Mesenchymal stem cell (in vitro differentiated cells and primary cell): ENCODE measurements at regions not wholly inside any gene's neighbourhood (a gene's known extent, or its start where the extent isn't known, plus 50 kb on each side); places are given as distances from the start of the nearest gene placed in this dataset.

Source experiments
- DNase-seq: peaks from one replicate; pipeline ENCODE4 v3.0.0-alpha.2; 2013
- H2AFZ ChIP-seq: one replicate; pipeline ENCODE4 v1.6.1; 2013; ENCODE audit warnings: low read depth, mild to moderate bottlenecking, control low read depth, inconsistent platforms, low read length, moderate library complexity
- H2AK5ac ChIP-seq: 2 replicates; pipeline ENCODE4 v1.6.1; 2013; ENCODE audit warnings: low read length, moderate library complexity, mild to moderate bottlenecking, inconsistent platforms; ENCODE audit not compliant: severe bottlenecking
- H2BK120ac ChIP-seq: one replicate; pipeline ENCODE4 v1.6.1; 2013; ENCODE audit warnings: low read depth, mild to moderate bottlenecking, inconsistent platforms, low read length, moderate library complexity
- H2BK12ac ChIP-seq, 2 experiments: one replicate each; pipeline ENCODE4 v1.6.1; 2013; ENCODE audit warnings: inconsistent platforms in 2 of 2, low read length in 2 of 2, mild to moderate bottlenecking in 2 of 2, moderate library complexity in 2 of 2, control low read depth in 1 of 2
- H2BK15ac ChIP-seq: one replicate; pipeline ENCODE4 v1.6.1; 2013; ENCODE audit warnings: mild to moderate bottlenecking, low read depth, inconsistent platforms; ENCODE audit not compliant: poor library complexity, severe bottlenecking
- H2BK5ac ChIP-seq: 2 replicates; pipeline ENCODE4 v1.6.1; 2013; ENCODE audit warnings: low read depth, mild to moderate bottlenecking, low read length, control low read depth, inconsistent platforms; ENCODE audit not compliant: poor library complexity, severe bottlenecking
- H3K14ac ChIP-seq, 2 experiments: one replicate each; pipeline ENCODE4 v1.6.1; 2013; ENCODE audit warnings: inconsistent platforms in 2 of 2, low read length in 2 of 2, control low read depth in 1 of 2, mild to moderate bottlenecking in 1 of 2, moderate library complexity in 1 of 2
- H3K18ac ChIP-seq, 2 experiments: one replicate each; pipeline ENCODE4 v1.6.1; 2013; ENCODE audit warnings: inconsistent platforms in 2 of 2, low read length in 2 of 2, control low read depth in 1 of 2, low read depth in 1 of 2, mild to moderate bottlenecking in 1 of 2
- H3K23ac ChIP-seq, 2 experiments: one replicate each; pipeline ENCODE4 v1.6.1; 2013; ENCODE audit warnings: inconsistent platforms in 2 of 2, low read length in 2 of 2, mild to moderate bottlenecking in 2 of 2, moderate library complexity in 2 of 2, control low read depth in 1 of 2
- H3K27ac ChIP-seq: 2 replicates; pipeline ENCODE4 v1.5.1; 2013; ENCODE audit warnings: mild to moderate bottlenecking, moderate library complexity, low read length, control low read depth, inconsistent platforms; ENCODE audit not compliant: poor library complexity, severe bottlenecking
- H3K27me3 ChIP-seq, 2 experiments: 2 replicates each; pipeline versions ENCODE4 v1.6.1 to v1.7.0; 2013; ENCODE audit warnings: low read length in 2 of 2, mild to moderate bottlenecking in 2 of 2, moderate library complexity in 2 of 2, control low read depth in 1 of 2, inconsistent platforms in 1 of 2; ENCODE audit not compliant: control insufficient read depth in 1 of 2, insufficient read depth in 1 of 2
- H3K36me3 ChIP-seq, 2 experiments: 2 replicates each; pipeline versions ENCODE4 v1.6.1 to v1.7.0; 2013; ENCODE audit warnings: low read length in 2 of 2, control low read depth in 1 of 2, inconsistent platforms in 1 of 2, low read depth in 1 of 2, mild to moderate bottlenecking in 1 of 2; ENCODE audit not compliant: insufficient read depth in 2 of 2, control insufficient read depth in 1 of 2
- H3K4ac ChIP-seq, 2 experiments: one replicate each; pipeline ENCODE4 v1.6.1; 2013; ENCODE audit warnings: inconsistent platforms in 2 of 2, low read length in 2 of 2, mild to moderate bottlenecking in 2 of 2, moderate library complexity in 2 of 2, control low read depth in 1 of 2, low read depth in 1 of 2
- H3K4me1 ChIP-seq: 2 replicates; pipeline ENCODE4 v1.6.1; 2013; ENCODE audit warnings: low read depth, low read length, control low read depth; ENCODE audit not compliant: control insufficient read depth, insufficient read depth
- H3K4me2 ChIP-seq: 2 replicates; pipeline ENCODE4 v1.6.1; 2013; ENCODE audit warnings: low read length, mild to moderate bottlenecking, inconsistent platforms; ENCODE audit not compliant: poor library complexity, severe bottlenecking
- H3K4me3 ChIP-seq, 2 experiments: 2 replicates each; pipeline versions ENCODE4 v1.5.1 to v1.7.0; 2013; ENCODE audit warnings: low read length in 2 of 2, mild to moderate bottlenecking in 2 of 2, control low read depth in 1 of 2, low read depth in 1 of 2; ENCODE audit not compliant: insufficient read depth in 1 of 2
- H3K79me1 ChIP-seq: replicated peaks from 2 replicates; pipeline ENCODE4 v1.6.1; 2013; ENCODE audit warnings: mild to moderate bottlenecking, control low read depth, low read length, inconsistent platforms; ENCODE audit not compliant: poor library complexity, severe bottlenecking
- H3K9ac ChIP-seq: 2 replicates; pipeline ENCODE4 v1.7.0; 2013; ENCODE audit warnings: mild to moderate bottlenecking, low read length, moderate library complexity
- H3K9me3 ChIP-seq: 2 replicates; pipeline ENCODE4 v1.7.0; 2013; ENCODE audit warnings: mild to moderate bottlenecking, low read length; ENCODE audit not compliant: control insufficient read depth
- H4K8ac ChIP-seq: one replicate; pipeline ENCODE4 v1.6.1; 2013; ENCODE audit warnings: inconsistent platforms, mild to moderate bottlenecking, low read length, moderate library complexity
- H4K91ac ChIP-seq: one replicate; pipeline ENCODE4 v1.6.1; 2013; ENCODE audit warnings: mild to moderate bottlenecking, low read length, inconsistent platforms
- WGBS: methylation state at CpG from one replicate; pipeline ENCODE4 v1.1.7; 2013; ENCODE audit warnings: mixed read lengths; 5-methylcytosine and 5-hydroxymethylcytosine counted together

DNA sequence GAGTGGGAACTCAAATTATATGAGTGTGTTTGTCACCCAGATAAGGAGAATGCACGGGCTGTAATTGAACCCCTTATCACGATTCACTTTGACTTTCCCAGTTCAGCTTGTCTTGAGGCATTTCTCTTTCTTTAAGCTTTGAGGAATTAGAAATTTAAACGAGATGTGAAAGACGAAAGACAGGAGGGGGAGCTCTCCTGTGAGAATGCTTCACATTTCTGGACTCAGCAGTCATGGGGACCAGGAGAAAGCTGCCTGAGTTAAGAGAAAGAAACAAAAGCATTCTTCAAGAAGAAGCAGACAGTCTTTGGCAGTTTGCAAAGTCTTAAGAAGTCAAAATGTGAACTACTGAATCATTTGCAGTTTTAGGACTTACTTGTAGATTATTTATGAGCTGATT lies 205.6 kb downstream of the NECTIN3 start:
- H2BK12ac ChIP-seq = no peak overlapping the region
- no peaks in the 10 kb centered on the region for H3K36me3 ChIP-seq
- no peak overlapping the region for H3K4ac ChIP-seq
- no peak overlapping the region for H2BK5ac ChIP-seq
- no peak overlapping the region for H4K91ac ChIP-seq
- no peak overlapping the region for H3K9ac ChIP-seq
- no peaks in the 10 kb centered on the region for H3K9me3 ChIP-seq
- H2AFZ ChIP-seq = no peak overlapping the region
- no peak overlapping the region for H3K23ac ChIP-seq
- no peak overlapping the region for H3K14ac ChIP-seq
- H2AK5ac ChIP-seq = no peak overlapping the region
- no peak overlapping the region for H3K4me3 ChIP-seq
- H3K27ac ChIP-seq = no peak overlapping the region
- no peaks in the 10 kb centered on the region for H3K79me1 ChIP-seq
- 34% methylated on average over 4 of the region's 4 CpGs for WGBS
- H3K27me3 ChIP-seq = no peaks in the 10 kb centered on the region
- peak; percentile 28 for DNase-seq
- H3K4me2 ChIP-seq = no peak overlapping the region
- no peaks in the 10 kb centered on the region for H3K4me1 ChIP-seq
- no peak overlapping the region for H4K8ac ChIP-seq
- H2BK120ac ChIP-seq = no peak overlapping the region
- H3K18ac ChIP-seq = no peak overlapping the region
- H2BK15ac ChIP-seq = no peak overlapping the region

DNA sequence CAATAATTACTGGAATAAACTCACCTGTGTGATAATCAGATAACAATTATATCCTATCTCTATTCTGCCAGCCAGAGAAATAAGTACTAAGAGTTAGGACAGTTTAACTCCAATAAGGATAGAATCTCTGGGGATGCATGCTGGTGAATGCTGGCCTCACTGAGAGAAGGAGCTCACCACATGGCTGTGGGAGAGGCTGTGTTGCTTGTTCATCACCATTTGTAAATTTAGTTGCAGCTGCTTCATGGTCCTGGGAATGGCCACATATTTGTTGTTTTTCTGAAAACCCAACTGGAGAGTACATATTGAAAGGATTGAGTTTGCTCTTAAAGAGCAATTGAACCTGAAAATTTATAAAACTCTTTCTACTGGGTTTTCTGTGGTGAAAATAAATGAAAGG lies 207.3 kb downstream of the NECTIN3 start:
- Histone ChIP-seq H4K91ac (no peak overlapping the region), H3K18ac (no peak overlapping the region), H3K14ac (no peak overlapping the region), H4K8ac (no peak overlapping the region), H2BK12ac (no peak overlapping the region), H3K27me3 (no peaks in the 10 kb centered on the region), H2BK120ac (no peak overlapping the region), H3K9me3 (no peaks in the 10 kb centered on the region), H3K79me1 (no peaks in the 10 kb centered on the region), H3K4me2 (no peak overlapping the region), H2AFZ (no peak overlapping the region), H3K27ac (no peak overlapping the region), H3K36me3 (no peaks in the 10 kb centered on the region), H3K9ac (no peak overlapping the region), H2BK5ac (no peak overlapping the region), H2BK15ac (no peak overlapping the region), H3K4ac (no peak overlapping the region), H2AK5ac (no peak overlapping the region), H3K23ac (no peak overlapping the region), H3K4me1 (no peaks in the 10 kb centered on the region), H3K4me3 (no peak overlapping the region)
- no peak for DNase-seq

DNA sequence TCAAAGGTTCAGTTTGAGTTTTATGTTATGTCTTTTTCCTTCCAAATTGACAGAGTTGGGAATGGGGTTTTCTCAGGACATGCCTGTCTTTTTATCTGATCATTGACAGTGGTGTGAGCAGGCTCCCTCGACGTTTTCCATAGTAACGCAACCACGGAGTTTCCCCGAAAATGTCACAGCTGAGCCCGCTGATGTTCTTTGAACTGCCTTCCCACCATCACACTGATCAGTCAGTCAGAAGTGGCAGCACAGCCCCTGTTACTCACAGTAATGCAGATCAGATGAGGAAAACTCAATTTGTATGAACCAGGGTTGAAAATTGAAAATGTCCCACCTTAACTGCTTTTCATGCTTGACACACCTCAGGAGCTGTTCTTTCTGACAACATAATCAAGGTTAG lies 210.4 kb downstream of the NECTIN3 start:
- H4K91ac ChIP-seq = no peak overlapping the region
- H3K27ac ChIP-seq = no peak overlapping the region

DNA sequence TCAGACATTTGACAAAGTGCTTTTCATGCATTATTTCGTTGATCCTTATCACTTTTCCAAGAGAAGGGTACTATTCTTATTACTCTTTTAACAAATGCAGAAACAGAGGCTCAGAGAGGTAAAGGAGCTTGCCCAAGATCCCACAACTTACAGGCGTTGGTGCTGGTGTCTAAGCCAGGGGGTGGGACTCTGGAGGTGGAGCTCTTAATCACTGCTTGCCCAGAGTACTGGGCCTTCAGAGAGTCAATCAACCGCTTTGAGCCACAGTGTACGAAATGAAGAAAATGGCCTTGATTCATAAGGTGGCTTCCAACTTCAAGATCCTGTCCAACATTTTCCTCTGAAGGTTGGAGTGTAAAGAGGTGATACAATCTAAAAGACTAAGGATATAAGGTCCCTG lies 211.5 kb downstream of the NECTIN3 start:
- Histone ChIP-seq H3K9me3 (no peaks in the 10 kb centered on the region), H3K9ac (no peak overlapping the region), H2BK12ac (no peak overlapping the region), H3K4me2 (no peak overlapping the region), H3K14ac (no peak overlapping the region), H3K4me3 (no peak overlapping the region), H3K23ac (no peak overlapping the region), H2BK15ac (no peak overlapping the region), H4K8ac (no peak overlapping the region), H2BK120ac (no peak overlapping the region), H3K4ac (no peak overlapping the region), H3K18ac (no peak overlapping the region), H2BK5ac (no peak overlapping the region), H3K27ac (no peak overlapping the region), H3K27me3 (no peaks in the 10 kb centered on the region), H3K4me1 (no peaks in the 10 kb centered on the region), H2AFZ (no peak overlapping the region), H2AK5ac (no peak overlapping the region), H3K79me1 (no peaks in the 10 kb centered on the region), H4K91ac (no peak overlapping the region), H3K36me3 (no peaks in the 10 kb centered on the region)
- DNase-seq = no peak
- WGBS = 77% methylated on average over 3 of the region's 4 CpGs

More for the DNA sequence above, 210.4 kb downstream of the NECTIN3 start:
- H3K9me3 ChIP-seq = no peaks in the 10 kb centered on the region
- no peaks in the 10 kb centered on the region for H3K36me3 ChIP-seq
- no peak overlapping the region for H3K4ac ChIP-seq
- no peaks in the 10 kb centered on the region for H3K27me3 ChIP-seq
- no peak overlapping the region for H3K14ac ChIP-seq
- no peak overlapping the region for H3K4me3 ChIP-seq
- H2AFZ ChIP-seq = no peak overlapping the region
- no peak overlapping the region for H2BK15ac ChIP-seq
- no peaks in the 10 kb centered on the region for H3K79me1 ChIP-seq
- no peak overlapping the region for H3K4me2 ChIP-seq
- WGBS = 89% methylated on average over 6 of the region's 6 CpGs
- H3K23ac ChIP-seq = no peak overlapping the region
- H2BK120ac ChIP-seq = no peak overlapping the region
- no peak for DNase-seq
- H2BK5ac ChIP-seq = no peak overlapping the region
- H2BK12ac ChIP-seq = no peak overlapping the region
- no peaks in the 10 kb centered on the region for H3K4me1 ChIP-seq
- no peak overlapping the region for H4K8ac ChIP-seq
- no peak overlapping the region for H3K18ac ChIP-seq
- no peak overlapping the region for H3K9ac ChIP-seq
- no peak overlapping the region for H2AK5ac ChIP-seq
